A549 (cell line): ENCODE measurements at regions not wholly inside any gene's neighbourhood (a gene's known extent, or its start where the extent isn't known, plus 50 kb on each side); places are given as distances from the start of the nearest gene placed in this dataset.

ENCODE experiments used
- ATAC-seq, 2 experiments: fragments of 200-7000 bp in 1 of 2; fragments of >200 bp in 1 of 2; cut with Nextera tagmentation in 1 of 2; cut with Tn5 transposase in 1 of 2; 3 replicates each; pipeline versions ENCODE4 v1.8.0 to v1.9.1; 2018 to 2020; ENCODE audit warnings: mild to moderate bottlenecking in 1 of 2, moderate library complexity in 1 of 2
- CTCF ChIA-PET: fragments of 300-600 bp; sonication (Branson Sonifier 250); formaldehyde crosslinking; extraction: SDS; loops from one replicate; lab custom pipeline; 2021; ENCODE audit warnings: antibody characterized with exemption, inconsistent platforms; lab: Yijun Ruan, JAX
- POLR2A ChIA-PET: fragments of 350-600 bp; formaldehyde crosslinking; extraction: SDS; loops from one replicate; lab custom pipeline; 2021; ENCODE audit warnings: antibody characterized with exemption, inconsistent platforms; lab: Yijun Ruan, JAX
- DNase-seq, 2 experiments: peaks; one replicate each; pipeline versions ENCODE4 v3.0.0 to v3.0.0-alpha.2; 2011 to 2016; ENCODE audit warnings: low read depth in 1 of 2, low spot score in 1 of 2
- FAIRE-seq: peaks from 2 replicates; lab custom pipeline; 2011; peaks lifted over from hg19 to GRCh38; lab: Jason Lieb, UNC
- H3K27ac ChIP-seq, 2 experiments: fragments of >200 bp; sonication (Bioruptor Twin); formaldehyde crosslinking; 3 replicates each; pipeline ENCODE4 v1.5.1; 2016 to 2017
- H3K4me1 ChIP-seq: fragments of >200 bp; sonication (Bioruptor Twin); formaldehyde crosslinking; 3 replicates; pipeline ENCODE4 v1.6.1; 2016
- H3K4me2 ChIP-seq: fragments of >200 bp; sonication (Bioruptor Twin); formaldehyde crosslinking; 3 replicates; pipeline ENCODE4 v1.6.1; 2016
- H3K4me3 ChIP-seq: fragments of >200 bp; sonication (Bioruptor Twin); formaldehyde crosslinking; 3 replicates; pipeline ENCODE4 v1.5.1; 2016
- H3K9me3 ChIP-seq: fragments of >200 bp; sonication (Bioruptor Twin); formaldehyde crosslinking; 3 replicates; pipeline ENCODE4 v1.6.1; 2016
- CBX2 ChIP-seq: fragments of 200-600 bp; sonication (generic); IDR thresholded peaks from 2 replicates; pipeline ENCODE4 v1.6.1; 2016; ENCODE audit warnings: low read depth, mild to moderate bottlenecking, borderline replicate concordance
- CEBPB ChIP-seq, 2 experiments: fragments of >200 bp in 1 of 2; sonication (Bioruptor Twin) in 1 of 2; formaldehyde crosslinking in 1 of 2; IDR thresholded peaks; 2 replicates each; pipeline ENCODE4 v1.6.1; 2012 to 2016
- CHD4 ChIP-seq: fragments of 200-600 bp; sonication (generic); IDR thresholded peaks from 2 replicates; pipeline ENCODE4 v1.6.1; 2016; ENCODE audit warnings: antibody characterized with exemption, mild to moderate bottlenecking, borderline replicate concordance
- EHMT2 ChIP-seq: fragments of 200-600 bp; sonication (generic); IDR thresholded peaks from 2 replicates; pipeline ENCODE4 v1.6.1; 2016; ENCODE audit warnings: antibody characterized with exemption, low read depth, mild to moderate bottlenecking, moderate library complexity
- FOSL2 ChIP-seq, 2 experiments: fragments of 450-650 bp in 1 of 2; fragments of >200 bp in 1 of 2; sonication (Bioruptor Twin) in 1 of 2; formaldehyde crosslinking; IDR thresholded peaks; 2 replicates each; pipeline versions ENCODE4 v1.5.0 to v1.6.1; 2016 to 2020; ENCODE audit warnings: mild to moderate bottlenecking in 1 of 2, moderate library complexity in 1 of 2
- FOXS1 ChIP-seq: fragments of 250-450 bp; sonication (Bioruptor Pico); IDR thresholded peaks from 2 replicates; pipeline ENCODE4 v1.5.0; 2020; ENCODE audit warnings: mild to moderate bottlenecking, moderate library complexity
- GATA3 ChIP-seq: IDR thresholded peaks from 2 replicates; pipeline ENCODE4 v1.6.1; 2012; ENCODE audit warnings: borderline replicate concordance
- HDAC2 ChIP-seq: fragments of 200-600 bp; sonication (generic); IDR thresholded peaks from 2 replicates; pipeline ENCODE4 v1.6.1; 2016
- HOXA7 ChIP-seq: fragments of 250-450 bp; sonication (Bioruptor Pico); IDR thresholded peaks from 2 replicates; pipeline ENCODE4 v1.5.0; 2020; ENCODE audit warnings: mild to moderate bottlenecking, moderate library complexity
- HOXB5 ChIP-seq: fragments of 250-450 bp; sonication (Bioruptor Pico); IDR thresholded peaks from 2 replicates; pipeline ENCODE4 v1.5.0; 2020; ENCODE audit warnings: mild to moderate bottlenecking, moderate library complexity
- KDM1A ChIP-seq: fragments of 200-600 bp; sonication (generic); IDR thresholded peaks from 2 replicates; pipeline ENCODE4 v1.6.1; 2016; ENCODE audit warnings: low read depth, mild to moderate bottlenecking
- MAFK ChIP-seq: fragments of 450-650 bp; IDR thresholded peaks from 2 replicates; pipeline ENCODE4 v1.6.1; 2014; ENCODE audit not compliant: partially characterized antibody
- MAZ ChIP-seq: fragments of 150-350 bp; IDR thresholded peaks from 2 replicates; pipeline ENCODE4 v1.6.1; 2014; ENCODE audit warnings: antibody characterized with exemption, low read depth, low read length, borderline replicate concordance
- POLR2AphosphoS2 ChIP-seq: conservative IDR thresholded peaks from 2 replicates; pipeline ENCODE4 v1.6.1; 2012; ENCODE audit warnings: low read length, improper control_type of control experiment, inconsistent platforms
- RAD21 ChIP-seq, 2 experiments: fragments of >200 bp in 1 of 2; sonication (Bioruptor Twin) in 1 of 2; formaldehyde crosslinking in 1 of 2; IDR thresholded peaks in 1 of 2; conservative IDR thresholded peaks in 1 of 2; 2 replicates in 1 of 2; 3 replicates in 1 of 2; pipeline ENCODE4 v1.6.1; 2012 to 2018; ENCODE audit warnings: inconsistent platforms in 1 of 2
- RFX5 ChIP-seq: fragments of 450-650 bp; IDR thresholded peaks from 2 replicates; pipeline ENCODE4 v1.7.1; 2014; ENCODE audit warnings: antibody characterized with exemption, mild to moderate bottlenecking, moderate library complexity
- SMC3 ChIP-seq: fragments of >200 bp; sonication (Bioruptor Twin); formaldehyde crosslinking; IDR thresholded peaks from 3 replicates; pipeline ENCODE4 v1.6.1; 2018; ENCODE audit warnings: inconsistent platforms
- ZSCAN20 ChIP-seq: fragments of 250-450 bp; sonication (Bioruptor Pico); IDR thresholded peaks from 2 replicates; pipeline ENCODE4 v1.8.0; 2022; ENCODE audit warnings: mild to moderate bottlenecking, moderate library complexity
- WGBS: methylation state at CpG from one replicate; pipeline ENCODE4 v1.1.6; 2017; ENCODE audit errors: missing lambda C conversion rate; 5-methylcytosine and 5-hydroxymethylcytosine counted together
- TF ChIP-seq, protein P1 (sequence below): fragments of 250-450 bp; sonication (Bioruptor Pico); IDR thresholded peaks from 2 replicates; pipeline ENCODE4 v1.5.0; 2020; ENCODE audit warnings: low read depth, mild to moderate bottlenecking, moderate library complexity
- TF ChIP-seq, protein P2 (sequence below): fragments of 150-350 bp; IDR thresholded peaks from 2 replicates; pipeline ENCODE4 v1.6.1; 2014; ENCODE audit warnings: low read depth, mild to moderate bottlenecking, low read length
- TF ChIP-seq, protein P3 (sequence below): fragments of >200 bp; sonication (Bioruptor Twin); formaldehyde crosslinking; IDR thresholded peaks from 2 replicates; pipeline ENCODE4 v1.6.1; 2016

DNA sequence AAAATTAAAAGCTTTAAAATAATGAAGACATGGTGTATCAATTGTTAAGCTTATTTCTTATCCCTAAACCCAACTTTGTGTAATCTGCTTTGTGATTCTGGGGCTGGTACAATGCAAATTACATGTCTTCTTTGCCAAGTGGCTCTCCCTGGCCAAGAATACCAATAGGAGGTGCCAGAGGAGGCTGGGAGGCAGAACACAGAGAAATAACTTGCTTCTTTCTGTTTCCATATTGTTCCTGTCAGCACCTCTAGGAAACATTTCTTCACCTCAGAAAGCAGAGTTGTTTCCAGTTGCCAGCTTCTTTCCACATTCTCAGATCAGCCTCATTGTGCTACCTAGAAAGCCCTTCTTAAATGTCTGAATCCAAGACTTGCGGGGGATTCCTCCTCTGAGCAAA, 174.4 kb downstream of the MDFIC start:
- Histone ChIP-seq H3K4me3 (no peak overlapping the region), H3K4me1 (peaks cover 13% of the 10 kb centered on the region; the same call in 2 of the 3 replicates), H3K27ac (no peak overlapping the region), H3K9me3 (no peaks in the 10 kb centered on the region)
- ChIA-PET CTCF (interaction anchor here (0.6 kb wide), 1 partner anchor 179 kb away, joined by 3 read pairs; no protein-coding TSS in a partner anchor), POLR2A (no interaction called here)
- no peak for FAIRE-seq
- TF ChIP-seq, protein P1, sequence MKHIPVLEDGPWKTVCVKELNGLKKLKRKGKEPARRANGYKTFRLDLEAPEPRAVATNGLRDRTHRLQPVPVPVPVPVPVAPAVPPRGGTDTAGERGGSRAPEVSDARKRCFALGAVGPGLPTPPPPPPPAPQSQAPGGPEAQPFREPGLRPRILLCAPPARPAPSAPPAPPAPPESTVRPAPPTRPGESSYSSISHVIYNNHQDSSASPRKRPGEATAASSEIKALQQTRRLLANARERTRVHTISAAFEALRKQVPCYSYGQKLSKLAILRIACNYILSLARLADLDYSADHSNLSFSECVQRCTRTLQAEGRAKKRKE (CRISPR knock-in tag): no peak
- TF ChIP-seq HOXA7 (CRISPR knock-in tag) (no peak), SMC3 (no peak), KDM1A (no peak)
- TF ChIP-seq, all 56 proteins: peak for 0
- WGBS: 84% methylated on average over 1 of the region's 1 CpG
- DNase-seq (no peak), ATAC-seq (no peak)
- no peak overlapping the region for H3K4me2 ChIP-seq

DNA sequence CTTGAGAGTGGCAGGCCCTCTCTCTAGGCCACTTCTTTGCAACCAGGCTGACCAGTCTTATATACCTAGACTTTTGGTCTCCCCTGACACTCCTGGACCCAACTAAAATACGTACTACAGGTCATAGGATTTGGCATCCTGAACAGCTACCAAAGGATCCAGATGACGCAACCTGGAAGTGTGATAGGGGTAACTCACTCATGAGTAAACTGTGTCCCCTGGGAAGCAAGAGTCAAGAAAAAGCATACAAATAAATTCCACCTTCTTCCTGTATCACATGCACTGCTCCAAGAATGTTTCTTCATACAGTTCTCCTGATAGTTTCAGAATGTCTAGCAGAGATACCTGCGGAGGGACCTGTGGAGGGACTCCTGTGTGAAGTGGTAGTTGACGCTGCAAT, 172.3 kb downstream of the MDFIC start:
- ChIA-PET POLR2A (no interaction called here), CTCF (no interaction called here)
- no peak overlapping the region for H3K4me2 ChIP-seq
- no peaks in the 10 kb centered on the region for H3K4me1 ChIP-seq
- no peaks in the 10 kb centered on the region for H3K9me3 ChIP-seq
- ATAC-seq: no peak
- TF ChIP-seq CEBPB (IDR thresholded peaks at IDR 0.05): peak in 1 of 2 experiments; percentile 31; a peak in 1 of 4 replicates
- TF ChIP-seq FOXS1 (CRISPR knock-in tag): no peak
- TF ChIP-seq CBX2: no peak
- DNase-seq: no peak
- no peak for FAIRE-seq
- 85% methylated on average over 4 of the region's 4 CpGs for WGBS
- no peak overlapping the region for H3K27ac ChIP-seq
- H3K4me3 ChIP-seq: no peak overlapping the region

DNA sequence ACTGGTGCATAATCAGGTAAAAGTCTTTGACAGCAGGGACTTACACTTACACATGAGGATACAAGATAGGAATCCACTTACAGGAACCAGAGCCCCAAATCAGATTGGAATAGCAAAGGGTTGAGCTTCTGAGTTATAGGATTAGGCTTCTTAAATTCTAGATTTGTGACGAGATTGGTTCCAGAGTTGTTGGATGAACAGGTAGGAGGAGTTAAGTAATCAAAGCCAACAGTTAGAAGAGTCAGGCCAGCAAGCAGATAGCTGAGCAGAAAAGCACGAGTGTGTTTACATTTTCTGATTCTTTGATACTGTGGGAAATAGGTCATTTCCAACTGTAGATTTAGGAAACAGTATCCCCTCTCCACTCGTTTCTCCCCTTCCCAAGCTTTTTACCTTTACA, 167.0 kb downstream of the MDFIC start:
- TF ChIP-seq CHD4 (no peak), GATA3 (no peak), POLR2AphosphoS2 (no peak), HDAC2 (no peak), HOXB5 (CRISPR knock-in tag) (no peak), MAZ (no peak), ZSCAN20 (CRISPR knock-in tag) (no peak), RFX5 (no peak), EHMT2 (no peak), MAFK (no peak)
- TF ChIP-seq, protein P2, sequence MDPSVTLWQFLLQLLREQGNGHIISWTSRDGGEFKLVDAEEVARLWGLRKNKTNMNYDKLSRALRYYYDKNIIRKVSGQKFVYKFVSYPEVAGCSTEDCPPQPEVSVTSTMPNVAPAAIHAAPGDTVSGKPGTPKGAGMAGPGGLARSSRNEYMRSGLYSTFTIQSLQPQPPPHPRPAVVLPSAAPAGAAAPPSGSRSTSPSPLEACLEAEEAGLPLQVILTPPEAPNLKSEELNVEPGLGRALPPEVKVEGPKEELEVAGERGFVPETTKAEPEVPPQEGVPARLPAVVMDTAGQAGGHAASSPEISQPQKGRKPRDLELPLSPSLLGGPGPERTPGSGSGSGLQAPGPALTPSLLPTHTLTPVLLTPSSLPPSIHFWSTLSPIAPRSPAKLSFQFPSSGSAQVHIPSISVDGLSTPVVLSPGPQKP: no peak
- TF ChIP-seq, protein P3, sequence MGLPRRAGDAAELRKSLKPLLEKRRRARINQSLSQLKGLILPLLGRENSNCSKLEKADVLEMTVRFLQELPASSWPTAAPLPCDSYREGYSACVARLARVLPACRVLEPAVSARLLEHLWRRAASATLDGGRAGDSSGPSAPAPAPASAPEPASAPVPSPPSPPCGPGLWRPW: no peak
- Histone ChIP-seq H3K27ac (no peak overlapping the region), H3K4me2 (no peak overlapping the region), H3K4me3 (no peak overlapping the region), H3K9me3 (no peaks in the 10 kb centered on the region), H3K4me1 (peaks cover 17% of the 10 kb centered on the region)
- ChIA-PET POLR2A (no interaction called here), CTCF (interaction anchor here (1.8 kb wide), 1 partner anchor 11 kb away, joined by 5 read pairs; no protein-coding TSS in a partner anchor)
- DNase-seq (no peak), ATAC-seq (no peak), FAIRE-seq (no peak)
- 55% methylated on average over 3 of the region's 3 CpGs for WGBS

DNA sequence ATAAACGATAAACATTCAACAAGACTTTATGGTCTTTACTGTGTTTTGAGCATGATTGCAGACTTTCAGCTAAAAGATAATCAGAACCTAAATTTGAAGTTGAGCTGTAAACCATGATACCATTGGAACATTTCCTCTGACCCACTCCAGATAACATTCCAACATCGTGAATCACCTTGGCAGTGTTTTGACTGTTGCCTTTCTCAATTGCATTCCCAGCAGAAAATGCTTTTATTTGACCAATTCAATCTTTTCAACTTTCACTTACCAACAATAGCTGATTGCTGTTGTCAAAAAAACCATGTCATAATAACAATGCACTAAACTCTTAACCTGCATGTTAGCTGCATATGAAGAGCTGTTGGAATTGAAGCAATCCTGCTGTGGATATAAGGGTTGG, 165.5 kb downstream of the MDFIC start:
- WGBS: 37% methylated on average over 2 of the region's 2 CpGs
- H3K27ac ChIP-seq: no peak overlapping the region
- H3K4me1 ChIP-seq: peaks cover 17% of the 10 kb centered on the region
- POLR2A ChIA-PET: no interaction called here
- DNase-seq: peak in 1 of 2 experiments; percentile 33
- no peaks in the 10 kb centered on the region for H3K9me3 ChIP-seq
- CTCF ChIA-PET: interaction anchor here (1.8 kb wide), 1 partner anchor 13 kb away, joined by 5 read pairs; no protein-coding TSS in a partner anchor
- no peak for TF ChIP-seq RAD21 (conservative IDR thresholded peaks at IDR 0.05 in 1 of 2, IDR thresholded peaks at IDR 0.05 in 1 of 2)
- peak; percentile 13; the same call in 1 of the 2 replicates for TF ChIP-seq FOSL2 (IDR thresholded peaks at IDR 0.05)
- TF ChIP-seq FOSL2 (CRISPR knock-in tag; IDR thresholded peaks at IDR 0.05): peak; percentile 67
- no peak for TF ChIP-seq MAFK
- peak; percentile 89 for FAIRE-seq
- H3K4me2 ChIP-seq: peak overlapping the region; percentile 70
- no peak overlapping the region for H3K4me3 ChIP-seq
- ATAC-seq: peak in 1 of 2 experiments; percentile 61; a peak in 2 of 6 replicates
